PC-3 (cell line): ENCODE measurements at regions not wholly inside any gene's neighbourhood (a gene's known extent, or its start where the extent isn't known, plus 50 kb on each side); places are given as distances from the start of the nearest gene placed in this dataset.

Source experiments
- ATAC-seq: fragments of 200-7000 bp; cut with Tn5 transposase; 2 replicates; pipeline ENCODE4 v1.9.1; 2020; ENCODE audit warnings: mild to moderate bottlenecking, moderate library complexity
- BruUV-seq: library from RNA; stranded (reverse); fragments of 400-500 nt; replicated peaks from 2 replicates; lab custom pipeline; 2021; lab: Mats Ljungman, UMichigan
- CTCF ChIA-PET: fragments of 300-600 bp; sonication (Branson Sonifier 250); formaldehyde crosslinking; loops from one replicate; lab custom pipeline; 2022; ENCODE audit warnings: antibody characterized with exemption; lab: Charles Lee
- POLR2A ChIA-PET: fragments of 300-600 bp; sonication (Branson Sonifier 250); formaldehyde crosslinking; loops from one replicate; lab custom pipeline; 2022; ENCODE audit warnings: antibody characterized with exemption; ENCODE audit not compliant: unreplicated experiment; lab: Charles Lee
- DNase-seq: peaks from one replicate; pipeline ENCODE4 v3.0.0-alpha.2; 2015
- H2AFZ ChIP-seq: fragments of 300-600 bp; sonication (generic); 2 replicates; pipeline ENCODE4 v1.6.0; 2016; ENCODE audit warnings: antibody characterized with exemption, low read length
- H3F3A ChIP-seq: fragments of 300-600 bp; sonication (generic); one replicate; pipeline ENCODE4 v1.6.0; 2017; ENCODE audit warnings: antibody characterized with exemption, low read length, control low read depth, mild to moderate bottlenecking; ENCODE audit not compliant: unreplicated experiment
- H3K27ac ChIP-seq: fragments of 300-600 bp; sonication (generic); 2 replicates; pipeline ENCODE4 v1.5.1; 2016; ENCODE audit warnings: mild to moderate bottlenecking, low read length
- H3K27me3 ChIP-seq: fragments of 300-600 bp; sonication (generic); 2 replicates; pipeline ENCODE4 v1.6.1; 2016; ENCODE audit warnings: low read length, mixed read lengths
- H3K36me3 ChIP-seq: fragments of 300-600 bp; sonication (generic); 2 replicates; pipeline ENCODE4 v1.6.1; 2016; ENCODE audit warnings: low read depth, mixed run types, low read length, mixed read lengths
- H3K4me1 ChIP-seq: fragments of 300-600 bp; sonication (generic); 2 replicates; pipeline ENCODE4 v1.5.1; 2016; ENCODE audit warnings: low read length; ENCODE audit not compliant: insufficient read depth
- H3K4me2 ChIP-seq: fragments of 300-600 bp; sonication (generic); 2 replicates; pipeline ENCODE4 v1.6.0; 2016; ENCODE audit warnings: low read length
- H3K4me3 ChIP-seq: fragments of 300-600 bp; sonication (generic); 2 replicates; pipeline ENCODE4 v1.5.1; 2016; ENCODE audit warnings: mild to moderate bottlenecking, low read length, mixed read lengths
- H3K79me2 ChIP-seq: fragments of 300-600 bp; sonication (generic); 2 replicates; pipeline ENCODE4 v1.6.1; 2017; ENCODE audit warnings: low read length, mixed read lengths
- H3K9ac ChIP-seq: fragments of 300-600 bp; sonication (generic); 2 replicates; pipeline ENCODE4 v1.6.0; 2016; ENCODE audit warnings: mild to moderate bottlenecking, low read length
- H3K9me2 ChIP-seq: fragments of 300-600 bp; sonication (generic); replicated peaks from 2 replicates; pipeline ENCODE4 v1.6.1; 2016; ENCODE audit warnings: mixed run types, low read length, mixed read lengths
- H3K9me3 ChIP-seq: fragments of 300-600 bp; sonication (generic); 2 replicates; pipeline ENCODE4 v1.6.1; 2016; ENCODE audit warnings: low read length, mixed read lengths
- H4K20me1 ChIP-seq: fragments of 300-600 bp; sonication (generic); 2 replicates; pipeline ENCODE4 v1.6.1; 2016; ENCODE audit warnings: low read length, mixed read lengths
- CTCF ChIP-seq: fragments of 300-600 bp; sonication (generic); conservative IDR thresholded peaks from 2 replicates; pipeline ENCODE4 v1.5.1; 2017; ENCODE audit warnings: antibody characterized with exemption, low read depth, mild to moderate bottlenecking, low read length
- EZH2 ChIP-seq: fragments of 300-600 bp; sonication (generic); IDR thresholded peaks from one replicate; pipeline ENCODE4 v1.6.1; 2017; ENCODE audit warnings: antibody characterized with exemption, mild to moderate bottlenecking, low read length; ENCODE audit not compliant: unreplicated experiment
- EZH2phosphoT487 ChIP-seq: fragments of 300-600 bp; sonication (generic); IDR thresholded peaks from 2 replicates; pipeline ENCODE4 v1.6.1; 2018; ENCODE audit warnings: mild to moderate bottlenecking, antibody characterized with exemption, low read length, borderline replicate concordance
- intact Hi-C: fragments of 100-400 bp; cut with micrococcal nuclease; formaldehyde crosslinking; loops from 2 replicates; pipeline ENCODE4 v1.9.0; 2023

- intact Hi-C loops, result no loop called here
- H3K9me3 ChIP-seq, result no peaks in the 10 kb centered on the region
- ChIA-PET CTCF (no interaction called here), POLR2A (no interaction called here)
- H3K79me2 ChIP-seq, result no peaks in the 10 kb centered on the region
- no peak overlapping the region for H3K9ac ChIP-seq
- no peaks in the 10 kb centered on the region for H3F3A ChIP-seq
- DNase-seq (peak; percentile 5), ATAC-seq (no peak)
- H3K4me2 ChIP-seq, result no peak overlapping the region
- no peak overlapping the region for H3K27ac ChIP-seq
- BruUV-seq, result no TSS peak
- no peak overlapping the region for H3K4me3 ChIP-seq
- no peaks in the 10 kb centered on the region for H4K20me1 ChIP-seq
- no peaks in the 10 kb centered on the region for H3K4me1 ChIP-seq
- H3K27me3 ChIP-seq, result no peaks in the 10 kb centered on the region; the same call in 1 of the 2 replicates
- no peaks in the 10 kb centered on the region for H3K9me2 ChIP-seq
- no peaks in the 10 kb centered on the region for H3K36me3 ChIP-seq
- H2AFZ ChIP-seq, result no peak overlapping the region
- TF ChIP-seq CTCF (no peak; the same call in 1 of the 2 replicates), EZH2 (no peak), EZH2phosphoT487 (no peak)
Measured at GRCh38 chr1:68782890-68783289, 286.0 kb upstream of the DEPDC1 start.

- Histone ChIP-seq H2AFZ (no peak overlapping the region), H3K27ac (no peak overlapping the region), H3K9ac (no peak overlapping the region), H4K20me1 (no peaks in the 10 kb centered on the region), H3K27me3 (no peaks in the 10 kb centered on the region; the same call in 1 of the 2 replicates), H3K9me3 (no peaks in the 10 kb centered on the region), H3K4me2 (no peak overlapping the region), H3K79me2 (no peaks in the 10 kb centered on the region), H3K4me3 (no peak overlapping the region), H3F3A (no peaks in the 10 kb centered on the region), H3K9me2 (no peaks in the 10 kb centered on the region), H3K4me1 (no peaks in the 10 kb centered on the region), H3K36me3 (no peaks in the 10 kb centered on the region)
- CTCF ChIA-PET, result no interaction called here
- POLR2A ChIA-PET, result no interaction called here
- DNase-seq (no peak), ATAC-seq (no peak)
- TF ChIP-seq EZH2phosphoT487 (no peak), CTCF (no peak), EZH2 (no peak)
- no TSS peak for BruUV-seq
- intact Hi-C loops, result no loop called here
Measured at GRCh38 chr1:68785328-68785727, 288.4 kb upstream of the DEPDC1 start.

- H3K9me2 ChIP-seq, result no peaks in the 10 kb centered on the region
- no peaks in the 10 kb centered on the region for H3K79me2 ChIP-seq
- no peak overlapping the region for H3K9ac ChIP-seq
- no peak overlapping the region for H3K27ac ChIP-seq
- POLR2A ChIA-PET, result no interaction called here
- no peak overlapping the region for H3K4me3 ChIP-seq
- no peaks in the 10 kb centered on the region; the same call in 1 of the 2 replicates for H3K27me3 ChIP-seq
- H3F3A ChIP-seq, result no peaks in the 10 kb centered on the region
- CTCF ChIA-PET, result no interaction called here
- H3K9me3 ChIP-seq, result no peaks in the 10 kb centered on the region
- no TSS peak for BruUV-seq
- no peaks in the 10 kb centered on the region for H4K20me1 ChIP-seq
- no peak for ATAC-seq
- no peaks in the 10 kb centered on the region for H3K4me1 ChIP-seq
- intact Hi-C loops, result no loop called here
- no peaks in the 10 kb centered on the region for H3K36me3 ChIP-seq
- no peak overlapping the region for H3K4me2 ChIP-seq
- no peak for TF ChIP-seq CTCF
- TF ChIP-seq EZH2, result no peak
- TF ChIP-seq EZH2phosphoT487, result no peak
- no peak overlapping the region for H2AFZ ChIP-seq
- no peak for DNase-seq
Measured at GRCh38 chr1:68788762-68789161, 291.9 kb upstream of the DEPDC1 start.
